ENCODE measurements at regions not wholly inside any gene's neighbourhood (a gene's known extent, or its start where the extent isn't known, plus 50 kb on each side); places are given as distances from the start of the nearest gene placed in this dataset.

DNA sequence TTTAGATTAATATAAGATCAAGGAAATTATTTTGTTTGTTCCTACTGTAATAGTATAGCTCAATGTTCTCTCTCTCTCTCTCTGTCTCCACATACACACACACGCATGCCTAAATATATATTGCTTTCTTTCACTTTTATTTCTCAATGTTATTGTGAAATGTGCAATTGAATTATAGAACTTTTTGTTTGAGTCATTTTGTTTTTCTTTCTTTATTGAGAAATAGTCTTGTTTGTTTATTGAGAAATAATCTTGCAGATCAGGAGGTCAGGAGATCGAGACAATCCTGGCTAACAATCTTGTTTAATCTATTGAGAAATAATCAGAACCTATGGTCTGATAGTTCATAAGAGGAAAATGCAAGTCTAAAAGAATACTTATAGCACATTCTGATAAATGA is 1581.3 kb downstream of the EFNB2 start:
- DNase-seq = no peak
- H3K27ac ChIP-seq = no peak overlapping the region
- H3K9me3 ChIP-seq = no peaks in the 10 kb centered on the region
- H3K4me1 ChIP-seq = no peaks in the 10 kb centered on the region
- no peak for TF ChIP-seq POLR2A (IDR thresholded peaks at IDR 0.05)
- TF ChIP-seq, protein P1, sequence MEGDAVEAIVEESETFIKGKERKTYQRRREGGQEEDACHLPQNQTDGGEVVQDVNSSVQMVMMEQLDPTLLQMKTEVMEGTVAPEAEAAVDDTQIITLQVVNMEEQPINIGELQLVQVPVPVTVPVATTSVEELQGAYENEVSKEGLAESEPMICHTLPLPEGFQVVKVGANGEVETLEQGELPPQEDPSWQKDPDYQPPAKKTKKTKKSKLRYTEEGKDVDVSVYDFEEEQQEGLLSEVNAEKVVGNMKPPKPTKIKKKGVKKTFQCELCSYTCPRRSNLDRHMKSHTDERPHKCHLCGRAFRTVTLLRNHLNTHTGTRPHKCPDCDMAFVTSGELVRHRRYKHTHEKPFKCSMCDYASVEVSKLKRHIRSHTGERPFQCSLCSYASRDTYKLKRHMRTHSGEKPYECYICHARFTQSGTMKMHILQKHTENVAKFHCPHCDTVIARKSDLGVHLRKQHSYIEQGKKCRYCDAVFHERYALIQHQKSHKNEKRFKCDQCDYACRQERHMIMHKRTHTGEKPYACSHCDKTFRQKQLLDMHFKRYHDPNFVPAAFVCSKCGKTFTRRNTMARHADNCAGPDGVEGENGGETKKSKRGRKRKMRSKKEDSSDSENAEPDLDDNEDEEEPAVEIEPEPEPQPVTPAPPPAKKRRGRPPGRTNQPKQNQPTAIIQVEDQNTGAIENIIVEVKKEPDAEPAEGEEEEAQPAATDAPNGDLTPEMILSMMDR (IDR thresholded peaks at IDR 0.05) = no peak
- H3K36me3 ChIP-seq = no peaks in the 10 kb centered on the region
- H3K4me3 ChIP-seq = no peak overlapping the region
- intact Hi-C loops (cut with DNase I; ENCODE audit: low total_unique reads) = no loop called here
- H3K27me3 ChIP-seq = no peaks in the 10 kb centered on the region

DNA sequence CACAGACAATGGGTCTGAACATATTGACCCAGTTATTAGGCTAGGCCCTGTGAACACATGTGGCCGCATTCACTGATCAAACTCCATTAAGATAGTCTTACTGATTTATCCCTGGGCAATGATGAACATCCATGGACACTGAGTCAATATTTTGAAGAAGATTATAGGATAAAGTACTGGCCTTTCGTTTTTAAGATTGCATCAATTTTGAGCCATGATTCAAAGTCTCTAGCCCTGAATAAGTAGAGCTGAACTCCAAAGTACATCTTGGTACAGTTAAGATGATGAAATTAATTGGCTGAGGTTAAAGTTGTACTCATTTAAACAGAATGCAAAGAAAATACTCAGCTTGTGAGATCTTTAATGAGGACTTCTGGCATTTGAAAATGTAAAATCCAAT is 1581.9 kb downstream of the EFNB2 start:
- Histone ChIP-seq H3K4me1 (no peaks in the 10 kb centered on the region), H3K9me3 (no peaks in the 10 kb centered on the region), H3K27me3 (no peaks in the 10 kb centered on the region), H3K4me3 (no peak overlapping the region), H3K36me3 (no peaks in the 10 kb centered on the region), H3K27ac (no peak overlapping the region)
- intact Hi-C loops (cut with DNase I; ENCODE audit: low total_unique reads) = no loop called here
- no peak for DNase-seq
- no peak for TF ChIP-seq POLR2A (IDR thresholded peaks at IDR 0.05)
- TF ChIP-seq, protein P1 (IDR thresholded peaks at IDR 0.05) = no peak

- no peaks in the 10 kb centered on the region for H3K9me3 ChIP-seq
- H3K27ac ChIP-seq = no peak overlapping the region
- H3K36me3 ChIP-seq = no peaks in the 10 kb centered on the region
- DNase-seq = no peak
- no peak overlapping the region for H3K4me3 ChIP-seq
- H3K4me1 ChIP-seq = no peaks in the 10 kb centered on the region
- TF ChIP-seq POLR2A (IDR thresholded peaks at IDR 0.05) = no peak
- TF ChIP-seq, protein P1 (IDR thresholded peaks at IDR 0.05) = no peak
- intact Hi-C loops (cut with DNase I; ENCODE audit: low total_unique reads) = no loop called here
- no peaks in the 10 kb centered on the region for H3K27me3 ChIP-seq
Measured at GRCh38 chr13:104949840-104950740, 1585.4 kb downstream of the EFNB2 start.

- no peak for DNase-seq
- no peaks in the 10 kb centered on the region for H3K4me1 ChIP-seq
- H3K4me3 ChIP-seq = no peak overlapping the region
- no peaks in the 10 kb centered on the region for H3K36me3 ChIP-seq
- H3K9me3 ChIP-seq = no peaks in the 10 kb centered on the region
- TF ChIP-seq POLR2A (IDR thresholded peaks at IDR 0.05) = no peak
- TF ChIP-seq, protein P1 (IDR thresholded peaks at IDR 0.05) = no peak
- H3K27me3 ChIP-seq = no peaks in the 10 kb centered on the region
- H3K27ac ChIP-seq = no peak overlapping the region
- intact Hi-C loops (cut with DNase I; ENCODE audit: low total_unique reads) = no loop called here
Measured at GRCh38 chr13:104944176-104944575, 1591.3 kb downstream of the EFNB2 start.

DNA sequence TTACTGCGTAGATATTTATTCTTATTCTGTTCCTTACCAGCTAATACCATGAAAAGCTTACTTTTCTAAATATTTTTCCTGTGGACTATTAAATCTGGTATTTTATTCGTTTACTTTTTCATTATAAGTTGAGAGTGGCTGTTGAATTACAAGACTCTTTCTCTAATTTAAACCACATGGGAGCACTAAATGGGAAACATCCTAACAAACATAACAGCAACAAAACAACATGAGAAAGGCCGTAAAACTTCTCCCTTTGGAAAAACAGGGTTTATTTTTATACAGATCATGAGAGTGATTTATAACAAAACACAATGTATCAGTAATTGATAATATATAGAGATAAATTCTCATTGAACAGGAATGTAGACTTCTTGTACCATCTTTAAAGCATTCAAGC is 1592.1 kb downstream of the EFNB2 start:
- TF ChIP-seq, protein P1 (IDR thresholded peaks at IDR 0.05) = no peak
- no peak for TF ChIP-seq POLR2A (IDR thresholded peaks at IDR 0.05)
- Histone ChIP-seq H3K27me3 (no peaks in the 10 kb centered on the region), H3K36me3 (no peaks in the 10 kb centered on the region), H3K9me3 (no peaks in the 10 kb centered on the region), H3K27ac (no peak overlapping the region), H3K4me3 (no peak overlapping the region), H3K4me1 (no peaks in the 10 kb centered on the region)
- no peak for DNase-seq
- intact Hi-C loops (cut with DNase I; ENCODE audit: low total_unique reads) = no loop called here
